Left renal pelvis (tissue), 4 donors: ENCODE measurements at regions not wholly inside any gene's neighbourhood (a gene's known extent, or its start where the extent isn't known, plus 50 kb on each side); places are given as distances from the start of the nearest gene placed in this dataset.
"Not testable (repeated sequence)": the region's sequence is repeated elsewhere in the genome, so short reads cannot be mapped to it uniquely, and the experiment has no call there.

Experiments used
- DNase-seq, 4 donors: peaks; one replicate each; pipeline ENCODE4 v3.0.0-alpha.2; 2013; ENCODE audit warnings: low read depth in 4 of 4, low spot score in 3 of 4

DNA sequence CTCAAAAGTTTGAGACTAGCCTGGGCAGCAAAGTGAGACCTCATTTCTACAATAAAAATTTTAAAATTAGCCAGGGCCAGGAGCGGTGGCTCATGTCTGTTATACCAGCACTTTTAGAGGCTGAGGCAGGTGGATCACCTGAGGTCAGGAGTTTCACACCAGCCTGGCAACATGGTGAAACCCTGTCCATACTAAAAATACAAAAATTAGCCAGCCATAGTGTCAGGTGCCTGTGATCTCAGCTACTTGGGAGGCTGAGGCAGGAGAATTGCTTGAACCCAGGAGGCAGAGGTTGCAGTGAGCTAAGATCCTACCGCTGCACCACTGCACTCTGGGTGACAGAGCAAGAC lies 85.1 kb upstream of the MAP4 start:
- not testable (repeated sequence) for DNase-seq

- no peak for DNase-seq
Measured at GRCh38 chr3:48092270-48092669, 76.1 kb upstream of the MAP4 start.

- DNase-seq, result no peak
Measured at GRCh38 chr3:48090166-48090939, 74.1 kb upstream of the MAP4 start.

DNA sequence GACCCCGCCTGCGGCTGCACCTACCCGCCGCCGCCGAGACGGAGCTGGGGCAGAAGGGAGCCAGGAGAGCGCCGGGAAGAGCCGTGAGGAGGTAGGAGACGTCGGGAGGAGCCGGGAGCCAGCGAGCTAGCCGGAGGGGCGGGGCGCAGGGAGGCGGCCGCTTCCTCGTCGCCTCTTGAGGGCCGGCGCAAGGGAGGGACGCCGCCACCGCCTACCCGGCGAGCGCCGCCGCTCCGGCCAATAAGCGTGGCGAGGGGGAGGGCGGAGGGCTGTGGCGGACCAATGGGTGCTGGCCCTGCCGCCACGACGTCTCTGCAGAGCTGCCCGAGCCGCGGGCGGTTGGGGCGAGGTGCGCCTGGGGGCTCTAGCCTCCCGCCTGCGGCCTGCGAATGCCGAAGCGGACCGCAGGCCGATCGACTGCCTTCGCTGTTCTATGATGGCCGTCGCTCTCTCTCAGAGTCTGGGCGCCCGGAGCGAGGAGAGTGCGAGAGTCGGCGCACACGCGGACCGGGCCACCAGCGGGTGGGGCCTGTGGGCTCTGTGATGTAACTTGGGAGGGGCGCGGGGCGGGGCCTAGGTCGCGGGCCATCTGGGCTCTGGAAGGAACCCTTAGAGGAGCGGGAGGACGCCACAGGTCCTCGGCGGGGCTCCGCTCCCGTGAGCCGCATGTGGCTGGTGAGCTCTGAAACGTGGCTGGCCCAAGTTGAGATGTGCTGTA lies 72.7 kb upstream of the MAP4 start:
- DNase-seq, result peak; percentile 89 to 92 (median 92)

DNA sequence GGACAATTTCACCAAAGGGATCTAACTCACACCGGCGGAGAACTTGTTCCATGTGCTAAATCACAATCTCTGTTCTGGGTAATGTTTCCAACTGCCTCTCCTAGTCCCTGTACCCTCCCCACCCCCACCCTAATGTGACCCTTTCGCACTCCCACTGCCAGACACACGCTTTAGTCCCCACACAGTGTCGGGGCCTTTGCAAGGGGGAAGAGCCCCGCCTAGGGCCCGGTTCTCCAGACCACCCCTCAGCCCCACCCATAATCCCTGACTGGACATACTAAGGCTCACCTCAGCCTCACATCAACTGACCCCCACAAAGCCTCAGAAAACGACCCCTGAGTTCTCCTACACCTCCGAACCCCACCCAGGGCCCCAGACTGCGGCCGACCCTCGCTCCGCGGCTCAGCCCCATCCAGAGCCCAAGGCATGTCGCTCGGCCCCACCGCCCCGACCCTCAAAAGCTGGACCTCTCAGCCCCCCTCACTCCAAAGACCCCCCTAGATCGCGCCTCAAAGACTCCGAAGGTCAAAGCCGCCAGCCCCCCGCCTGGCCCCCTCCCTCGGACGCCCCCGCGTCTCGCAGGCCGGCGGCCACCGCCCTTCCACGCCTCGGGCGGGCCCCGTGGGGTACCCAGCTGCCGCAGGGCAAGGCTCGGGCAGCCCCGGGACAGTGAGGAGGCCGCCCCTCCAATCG lies 72.0 kb upstream of the MAP4 start:
- peak in 3 of 4 donors; percentile 29 to 44 (median 37) for DNase-seq

DNA sequence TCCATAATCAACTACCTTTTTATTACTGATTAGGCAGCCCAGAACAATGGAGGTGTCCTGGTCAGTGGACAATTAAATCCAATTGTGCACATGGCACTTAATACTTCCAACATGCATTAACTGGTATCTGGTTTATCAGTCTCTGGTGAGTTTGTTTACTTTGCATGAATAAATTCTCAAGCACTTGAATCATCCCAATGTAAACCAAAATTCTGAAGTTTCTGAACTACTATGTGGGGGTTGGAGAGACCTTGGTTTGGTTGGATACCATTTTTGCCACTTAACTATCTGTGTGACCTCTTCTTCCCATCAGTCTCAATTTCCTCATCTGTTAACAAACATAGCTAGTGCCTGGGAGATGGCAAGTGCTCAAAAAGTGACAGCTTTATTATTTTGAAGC lies 70.5 kb upstream of the MAP4 start:
- no peak for DNase-seq

- no peak for DNase-seq
Measured at GRCh38 chr3:48084929-48085328, 68.7 kb upstream of the MAP4 start.

DNA sequence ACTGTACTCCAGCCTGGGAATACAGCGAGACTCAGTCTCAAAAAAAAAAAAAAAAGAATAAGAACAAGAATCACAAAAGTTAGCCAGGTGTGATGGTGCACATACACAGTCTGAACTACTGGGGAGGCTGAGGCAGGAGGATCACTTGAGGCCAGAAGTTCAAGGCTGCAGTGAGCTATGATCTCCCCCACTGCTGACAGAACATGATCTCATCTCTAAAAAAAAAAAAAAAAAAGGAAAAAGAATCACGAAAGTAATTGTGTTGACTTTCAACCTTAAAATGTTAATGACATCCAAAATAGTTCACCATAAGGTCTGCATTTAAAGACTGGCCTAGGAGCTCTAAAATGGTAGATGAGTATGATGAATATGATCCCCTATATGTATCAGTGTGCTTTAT lies 68.0 kb upstream of the MAP4 start:
- no peak for DNase-seq

GRCh38 chr3:48082580-48083184 lies 66.5 kb upstream of the MAP4 start:
- DNase-seq, result no peak

GRCh38 chr3:48077815-48078214 lies 61.6 kb upstream of the MAP4 start:
- DNase-seq, result no peak

GRCh38 chr3:48070030-48070429 lies 53.8 kb upstream of the MAP4 start:
- no peak for DNase-seq

DNA sequence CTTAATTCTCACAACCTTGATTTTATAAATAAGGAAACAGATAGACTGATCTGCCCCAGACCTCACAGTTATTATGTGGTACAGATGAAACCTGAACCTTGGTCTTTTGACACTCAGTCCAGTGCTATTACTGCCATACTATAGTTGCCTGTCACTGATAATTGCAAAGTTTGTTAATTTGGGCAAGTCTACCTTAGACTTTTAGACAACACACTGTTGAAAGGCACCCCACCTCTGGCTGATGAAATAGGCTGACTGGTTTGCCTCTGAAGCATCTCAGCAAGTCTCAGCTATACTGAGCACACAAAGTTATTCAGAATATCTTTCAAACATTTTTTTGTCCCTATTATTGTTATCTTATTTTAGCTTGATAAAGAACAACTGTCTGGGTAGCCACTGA lies 53.1 kb upstream of the MAP4 start:
- DNase-seq, result no peak

- DNase-seq, result no peak
Measured at GRCh38 chr3:48068886-48069285, 52.7 kb upstream of the MAP4 start.

DNA sequence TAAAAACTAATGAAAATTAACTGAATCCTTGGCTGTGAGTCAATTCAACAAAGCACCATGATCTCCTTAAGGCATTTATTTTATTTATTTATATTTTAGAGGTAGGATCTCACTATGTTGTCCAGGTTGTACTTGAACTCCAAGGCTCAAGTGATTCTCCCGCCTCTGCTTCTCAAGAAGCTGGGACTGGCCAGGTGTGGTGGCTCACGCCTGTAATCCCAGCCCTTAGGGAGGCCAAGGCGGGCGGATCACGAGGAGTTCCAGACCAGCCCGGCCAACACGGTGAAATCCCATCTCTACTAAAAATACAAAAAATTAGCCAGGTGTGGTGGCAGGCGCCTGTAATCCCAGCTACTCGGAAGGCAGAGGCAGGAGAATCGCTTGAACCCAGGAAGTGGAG lies 52.1 kb upstream of the MAP4 start:
- not testable (repeated sequence) for DNase-seq

- DNase-seq, result no peak
Measured at GRCh38 chr3:48067271-48067670, 51.1 kb upstream of the MAP4 start.
